Kidney (tissue), 13 donors: ENCODE measurements at regions not wholly inside any gene's neighbourhood (a gene's known extent, or its start where the extent isn't known, plus 50 kb on each side); places are given as distances from the start of the nearest gene placed in this dataset.

ENCODE experiments used
- DNase-seq, 5 donors: peaks; one replicate each; pipeline ENCODE4 v3.0.0-alpha.2; 2013 to 2020
- FAIRE-seq: peaks from 2 replicates; lab custom pipeline; 2012; peaks lifted over from hg19 to GRCh38; lab: Jason Lieb, UNC
- H3K27ac ChIP-seq, 2 donors: one replicate each; pipeline ENCODE4 v1.7.0; 2013; ENCODE audit warnings: low read depth in 2 of 2, low read length in 2 of 2, inconsistent platforms in 1 of 2
- H3K27me3 ChIP-seq: one replicate; pipeline ENCODE4 v1.7.1; 2013; ENCODE audit warnings: low read length, inconsistent platforms; ENCODE audit not compliant: control insufficient read depth, insufficient read depth
- H3K36me3 ChIP-seq, 3 donors: one replicate each; pipeline versions ENCODE4 v1.7.0 to v1.7.1; 2013; ENCODE audit warnings: low read length in 3 of 3, control low read depth in 1 of 3, inconsistent platforms in 1 of 3; ENCODE audit not compliant: insufficient read depth in 3 of 3, control insufficient read depth in 2 of 3
- H3K4me1 ChIP-seq, 3 donors: one replicate each; pipeline versions ENCODE4 v1.7.0 to v1.7.1; 2013; ENCODE audit warnings: low read length in 3 of 3, inconsistent platforms in 1 of 3, low read depth in 1 of 3; ENCODE audit not compliant: control insufficient read depth in 2 of 3, insufficient read depth in 2 of 3
- H3K4me3 ChIP-seq, 3 donors: one replicate each; pipeline versions ENCODE4 v1.7.0 to v1.8.1; 2013; ENCODE audit warnings: low read length in 3 of 3, control low read depth in 1 of 3, inconsistent platforms in 1 of 3
- H3K9ac ChIP-seq, 3 donors: one replicate each; pipeline versions ENCODE4 v1.7.0 to v1.7.1; 2013; ENCODE audit warnings: low read length in 3 of 3, control low read depth in 1 of 3, inconsistent platforms in 1 of 3
- H3K9me3 ChIP-seq, 3 donors: one replicate each; pipeline versions ENCODE4 v1.7.0 to v1.7.1; 2013; ENCODE audit warnings: low read length in 3 of 3, control low read depth in 1 of 3, inconsistent platforms in 1 of 3; ENCODE audit not compliant: control insufficient read depth in 2 of 3, insufficient read depth in 1 of 3
- CTCF ChIP-seq: IDR thresholded peaks from 3 replicates; pipeline ENCODE4 v1.5.1; 2012; ENCODE audit warnings: mild to moderate bottlenecking, moderate library complexity, borderline replicate concordance; ENCODE audit not compliant: insufficient read depth; ENCODE audit errors: extremely low read depth
- intact Hi-C: fragments of 100-400 bp; cut with DNase I; formaldehyde crosslinking; loops from one replicate; pipeline ENCODE4 v1.11.1; 2022
- donor health status: control.
- donor health status: control.
- donor health status: control.
- donor health status: control.
- donor health status: control.
- donor health status: DM: yes; HTN: yes; CAD: no.
- donor health status: Normal renal cell carcinoma (clear cell type).

GRCh38 chr18:61606068-61606660 is 272.9 kb downstream of the CDH20 start:
- H3K9ac ChIP-seq, result peak overlapping the region in 1 of 3 donors; percentile 20
- H3K36me3 ChIP-seq, result no peaks in the 10 kb centered on the region
- H3K27me3 ChIP-seq, result no peaks in the 10 kb centered on the region
- intact Hi-C loops, result no loop called here
- FAIRE-seq (no peak), DNase-seq (peak; percentile 62 to 87 (median 81))
- TF ChIP-seq CTCF, result no peak
- peak overlapping the region in 2 of 3 donors; percentile 26 to 35 for H3K4me3 ChIP-seq
- peak overlapping the region; percentile 5 to 29 for H3K27ac ChIP-seq
- peaks cover 0 to 16% (median 3%) of the 10 kb centered on the region in 3 donors for H3K4me1 ChIP-seq
- no peaks in the 10 kb centered on the region for H3K9me3 ChIP-seq

- no peaks in the 10 kb centered on the region for H3K27me3 ChIP-seq
- H3K36me3 ChIP-seq, result no peaks in the 10 kb centered on the region
- H3K4me3 ChIP-seq, result peak overlapping the region in 2 of 3 donors; percentile 26 to 35
- H3K27ac ChIP-seq, result peak overlapping the region in 1 of 2 donors; percentile 5
- H3K4me1 ChIP-seq, result peaks cover 0 to 16% (median 3%) of the 10 kb centered on the region in 3 donors
- FAIRE-seq (no peak), DNase-seq (no peak)
- TF ChIP-seq CTCF, result no peak
- no peak overlapping the region for H3K9ac ChIP-seq
- intact Hi-C loops, result no loop called here
- H3K9me3 ChIP-seq, result no peaks in the 10 kb centered on the region
Observed at GRCh38 chr18:61605376-61606067, 272.3 kb downstream of the CDH20 start.
